ENCODE measurements at regions not wholly inside any gene's neighbourhood (a gene's known extent, or its start where the extent isn't known, plus 50 kb on each side); places are given as distances from the start of the nearest gene placed in this dataset.

- Histone ChIP-seq H3K4me3 (ENCODE audit: low read depth in 1 of 3, low read length in 3 of 3) (no peak overlapping the region), H3K27me3 (ENCODE audit: control insufficient read depth in 3 of 3, insufficient read depth in 3 of 3, low read length in 3 of 3) (no peaks in the 10 kb centered on the region), H3K36me3 (ENCODE audit: control insufficient read depth in 3 of 3, insufficient read depth in 2 of 3, low read depth in 1 of 3, low read length in 3 of 3) (no peaks in the 10 kb centered on the region), H3K4me1 (ENCODE audit: control insufficient read depth in 3 of 3, insufficient read depth in 2 of 3, low read depth in 1 of 3, low read length in 2 of 3) (peaks cover 0 to 2% (median 0%) of the 10 kb centered on the region in 3 donors), H3K27ac (ENCODE audit: low read depth in 1 of 3, low read length in 2 of 3) (no peak overlapping the region), H3K9me3 (ENCODE audit: control insufficient read depth in 2 of 2, insufficient read depth in 1 of 2, low read depth in 1 of 2, low read length in 1 of 2) (no peaks in the 10 kb centered on the region)
- 65 to 72% (median 67%) methylated on average over 7 of the region's 7 CpGs for WGBS, 3 donors
- DNase-seq: peak in 1 of 2 donors; percentile 55
- no peak for FAIRE-seq
These were observed 353.1 kb upstream of the NR3C2 start for GRCh38 chr4:148795156-148795864.

- Histone ChIP-seq H3K27ac (ENCODE audit: low read depth in 1 of 3, low read length in 2 of 3) (no peak overlapping the region), H3K27me3 (ENCODE audit: control insufficient read depth in 3 of 3, insufficient read depth in 3 of 3, low read length in 3 of 3) (no peaks in the 10 kb centered on the region), H3K9me3 (ENCODE audit: control insufficient read depth in 2 of 2, insufficient read depth in 1 of 2, low read depth in 1 of 2, low read length in 1 of 2) (no peaks in the 10 kb centered on the region), H3K36me3 (ENCODE audit: control insufficient read depth in 3 of 3, insufficient read depth in 2 of 3, low read depth in 1 of 3, low read length in 3 of 3) (no peaks in the 10 kb centered on the region), H3K4me3 (ENCODE audit: low read depth in 1 of 3, low read length in 3 of 3) (no peak overlapping the region), H3K4me1 (ENCODE audit: control insufficient read depth in 3 of 3, insufficient read depth in 2 of 3, low read depth in 1 of 3, low read length in 2 of 3) (peaks cover 0 to 2% (median 0%) of the 10 kb centered on the region in 3 donors)
- DNase-seq: no peak
- WGBS, 3 donors: 89 to 95% (median 91%) methylated on average over 2 of the region's 2 CpGs
- no peak for FAIRE-seq
These were observed 351.0 kb upstream of the NR3C2 start for GRCh38 chr4:148793221-148793620.

- whole genome bisulfite sequencing, 3 donors: 88 to 93% (median 89%) methylated on average over 5 of the region's 5 CpGs
- Histone ChIP-seq H3K27me3 (ENCODE audit: control insufficient read depth in 3 of 3, insufficient read depth in 3 of 3, low read length in 3 of 3) (no peaks in the 10 kb centered on the region), H3K36me3 (ENCODE audit: control insufficient read depth in 3 of 3, insufficient read depth in 2 of 3, low read depth in 1 of 3, low read length in 3 of 3) (no peaks in the 10 kb centered on the region), H3K4me3 (ENCODE audit: low read depth in 1 of 3, low read length in 3 of 3) (no peak overlapping the region), H3K27ac (ENCODE audit: low read depth in 1 of 3, low read length in 2 of 3) (no peak overlapping the region), H3K9me3 (ENCODE audit: control insufficient read depth in 2 of 2, insufficient read depth in 1 of 2, low read depth in 1 of 2, low read length in 1 of 2) (no peaks in the 10 kb centered on the region), H3K4me1 (ENCODE audit: control insufficient read depth in 3 of 3, insufficient read depth in 2 of 3, low read depth in 1 of 3, low read length in 2 of 3) (peaks cover 0 to 2% (median 0%) of the 10 kb centered on the region in 3 donors)
- FAIRE-seq (no peak), DNase-seq (no peak)
These were observed 348.5 kb upstream of the NR3C2 start for GRCh38 chr4:148790691-148791090.

GRCh38 chr4:148790246-148790645, 348.0 kb upstream of the NR3C2 start:
- DNase-seq (no peak), FAIRE-seq (no peak)
- Histone ChIP-seq H3K4me1 (ENCODE audit: control insufficient read depth in 3 of 3, insufficient read depth in 2 of 3, low read depth in 1 of 3, low read length in 2 of 3) (peaks cover 0 to 2% (median 0%) of the 10 kb centered on the region in 3 donors), H3K4me3 (ENCODE audit: low read depth in 1 of 3, low read length in 3 of 3) (no peak overlapping the region), H3K27ac (ENCODE audit: low read depth in 1 of 3, low read length in 2 of 3) (no peak overlapping the region), H3K36me3 (ENCODE audit: control insufficient read depth in 3 of 3, insufficient read depth in 2 of 3, low read depth in 1 of 3, low read length in 3 of 3) (no peaks in the 10 kb centered on the region), H3K27me3 (ENCODE audit: control insufficient read depth in 3 of 3, insufficient read depth in 3 of 3, low read length in 3 of 3) (no peaks in the 10 kb centered on the region), H3K9me3 (ENCODE audit: control insufficient read depth in 2 of 2, insufficient read depth in 1 of 2, low read depth in 1 of 2, low read length in 1 of 2) (no peaks in the 10 kb centered on the region)
- 85 to 91% (median 87%) methylated on average over 5 of the region's 5 CpGs for WGBS, 3 donors

GRCh38 chr4:148787831-148788477, 345.7 kb upstream of the NR3C2 start:
- Histone ChIP-seq H3K27ac (ENCODE audit: low read depth in 1 of 3, low read length in 2 of 3) (no peak overlapping the region), H3K4me1 (ENCODE audit: control insufficient read depth in 3 of 3, insufficient read depth in 2 of 3, low read depth in 1 of 3, low read length in 2 of 3) (no peaks in the 10 kb centered on the region), H3K27me3 (ENCODE audit: control insufficient read depth in 3 of 3, insufficient read depth in 3 of 3, low read length in 3 of 3) (no peaks in the 10 kb centered on the region), H3K36me3 (ENCODE audit: control insufficient read depth in 3 of 3, insufficient read depth in 2 of 3, low read depth in 1 of 3, low read length in 3 of 3) (no peaks in the 10 kb centered on the region), H3K4me3 (ENCODE audit: low read depth in 1 of 3, low read length in 3 of 3) (no peak overlapping the region), H3K9me3 (ENCODE audit: control insufficient read depth in 2 of 2, insufficient read depth in 1 of 2, low read depth in 1 of 2, low read length in 1 of 2) (no peaks in the 10 kb centered on the region)
- 40 to 49% (median 42%) methylated on average over 2 of the region's 2 CpGs for WGBS, 3 donors
- peak in 1 of 2 donors; percentile 44 for DNase-seq
- FAIRE-seq: no peak

GRCh38 chr4:148787285-148787684, 345.1 kb upstream of the NR3C2 start:
- Histone ChIP-seq H3K4me3 (ENCODE audit: low read depth in 1 of 3, low read length in 3 of 3) (no peak overlapping the region), H3K36me3 (ENCODE audit: control insufficient read depth in 3 of 3, insufficient read depth in 2 of 3, low read depth in 1 of 3, low read length in 3 of 3) (no peaks in the 10 kb centered on the region), H3K4me1 (ENCODE audit: control insufficient read depth in 3 of 3, insufficient read depth in 2 of 3, low read depth in 1 of 3, low read length in 2 of 3) (no peaks in the 10 kb centered on the region), H3K9me3 (ENCODE audit: control insufficient read depth in 2 of 2, insufficient read depth in 1 of 2, low read depth in 1 of 2, low read length in 1 of 2) (no peaks in the 10 kb centered on the region), H3K27ac (ENCODE audit: low read depth in 1 of 3, low read length in 2 of 3) (no peak overlapping the region), H3K27me3 (ENCODE audit: control insufficient read depth in 3 of 3, insufficient read depth in 3 of 3, low read length in 3 of 3) (no peaks in the 10 kb centered on the region)
- 28 to 60% (median 46%) methylated on average over 2 of the region's 2 CpGs for WGBS, 3 donors
- no peak for DNase-seq
- peak; percentile 65 for FAIRE-seq

GRCh38 chr4:148786699-148787098, 344.5 kb upstream of the NR3C2 start:
- Histone ChIP-seq H3K4me3 (ENCODE audit: low read depth in 1 of 3, low read length in 3 of 3) (no peak overlapping the region), H3K9me3 (ENCODE audit: control insufficient read depth in 2 of 2, insufficient read depth in 1 of 2, low read depth in 1 of 2, low read length in 1 of 2) (no peaks in the 10 kb centered on the region), H3K27me3 (ENCODE audit: control insufficient read depth in 3 of 3, insufficient read depth in 3 of 3, low read length in 3 of 3) (no peaks in the 10 kb centered on the region), H3K27ac (ENCODE audit: low read depth in 1 of 3, low read length in 2 of 3) (no peak overlapping the region), H3K36me3 (ENCODE audit: control insufficient read depth in 3 of 3, insufficient read depth in 2 of 3, low read depth in 1 of 3, low read length in 3 of 3) (no peaks in the 10 kb centered on the region), H3K4me1 (ENCODE audit: control insufficient read depth in 3 of 3, insufficient read depth in 2 of 3, low read depth in 1 of 3, low read length in 2 of 3) (no peaks in the 10 kb centered on the region)
- FAIRE-seq: no peak
- no peak for DNase-seq
- WGBS, 3 donors: 66 to 79% (median 72%) methylated on average over 5 of the region's 5 CpGs

- Histone ChIP-seq H3K4me3 (ENCODE audit: low read depth in 1 of 3, low read length in 3 of 3) (no peak overlapping the region), H3K36me3 (ENCODE audit: control insufficient read depth in 3 of 3, insufficient read depth in 2 of 3, low read depth in 1 of 3, low read length in 3 of 3) (no peaks in the 10 kb centered on the region), H3K4me1 (ENCODE audit: control insufficient read depth in 3 of 3, insufficient read depth in 2 of 3, low read depth in 1 of 3, low read length in 2 of 3) (no peaks in the 10 kb centered on the region), H3K27me3 (ENCODE audit: control insufficient read depth in 3 of 3, insufficient read depth in 3 of 3, low read length in 3 of 3) (no peaks in the 10 kb centered on the region), H3K27ac (ENCODE audit: low read depth in 1 of 3, low read length in 2 of 3) (no peak overlapping the region), H3K9me3 (ENCODE audit: control insufficient read depth in 2 of 2, insufficient read depth in 1 of 2, low read depth in 1 of 2, low read length in 1 of 2) (no peaks in the 10 kb centered on the region)
- no peak for FAIRE-seq
- DNase-seq: no peak
- 80 to 83% (median 83%) methylated on average over 4 of the region's 4 CpGs for WGBS, 3 donors
These were observed 340.1 kb upstream of the NR3C2 start for GRCh38 chr4:148782284-148782683.
